ENCODE measurements at regions not wholly inside any gene's neighbourhood (a gene's known extent, or its start where the extent isn't known, plus 50 kb on each side); places are given as distances from the start of the nearest gene placed in this dataset.

- TF ChIP-seq CTCF (IDR thresholded peaks at IDR 0.05; ENCODE audit: low read length) (no peak), EZH2 (IDR thresholded peaks at IDR 0.05; ENCODE audit: borderline replicate concordance, low read length) (no peak)
Observed at GRCh38 chr9:26148128-26148527, 469.9 kb upstream of the TUSC1 start.
